ENCODE measurements at regions not wholly inside any gene's neighbourhood (a gene's known extent, or its start where the extent isn't known, plus 50 kb on each side); places are given as distances from the start of the nearest gene placed in this dataset.

- H3K79me2 ChIP-seq (ENCODE audit: insufficient read depth) = no peaks in the 10 kb centered on the region
- H3K27me3 ChIP-seq (ENCODE audit: insufficient read depth) = no peaks in the 10 kb centered on the region
- ChIA-PET CTCF (interaction anchor here (1.1 to 1.3 kb wide), 2 partner anchors 19 to 167 kb away, joined by 3 read pairs; no protein-coding TSS in a partner anchor), POLR2A (no interaction called here)
- DNase-seq = no peak
- no peaks in the 10 kb centered on the region for H4K20me1 ChIP-seq (ENCODE audit: insufficient read depth)
- H3F3A ChIP-seq (replicated peaks; ENCODE audit: insufficient read depth) = no peaks in the 10 kb centered on the region
- TF ChIP-seq RCOR1 (IDR thresholded peaks at IDR 0.05; ENCODE audit: low read length) = no peak
- TF ChIP-seq MXI1 (IDR thresholded peaks at IDR 0.05; ENCODE audit: low read depth, low read length) = no peak
- no peak for TF ChIP-seq GABPA (IDR thresholded peaks at IDR 0.05; ENCODE audit: low read depth)
- TF ChIP-seq USF1 (IDR thresholded peaks at IDR 0.05; ENCODE audit: borderline replicate concordance, low read depth) = no peak
- TF ChIP-seq EP300 (IDR thresholded peaks at IDR 0.05; ENCODE audit: borderline replicate concordance in 1 of 2, low read depth in 1 of 2, low read length in 1 of 2) = no peak
- TF ChIP-seq IRF3 (IDR thresholded peaks at IDR 0.05; ENCODE audit: low read depth, low read length) = no peak
- TF ChIP-seq FOXM1 (IDR thresholded peaks at IDR 0.05; ENCODE audit: low read depth) = no peak
- no peak for TF ChIP-seq REST (IDR thresholded peaks at IDR 0.05; ENCODE audit: low read depth, low read length)
- no peak for TF ChIP-seq TAF1 (IDR thresholded peaks at IDR 0.05; ENCODE audit: borderline replicate concordance, low read depth, low read length)
- no peak for TF ChIP-seq MEF2A (IDR thresholded peaks at IDR 0.05; ENCODE audit: borderline replicate concordance, low read depth)
- TF ChIP-seq GATA2 (CRISPR knock-in tag; IDR thresholded peaks at IDR 0.05) = no peak
- no peak for TF ChIP-seq CHD2 (IDR thresholded peaks at IDR 0.05; ENCODE audit: low read length, partially characterized antibody)
- TF ChIP-seq RFX5 (IDR thresholded peaks at IDR 0.05; ENCODE audit: low read length) = no peak
- no peak for TF ChIP-seq ELF1 (IDR thresholded peaks at IDR 0.05)
- TF ChIP-seq RAD21 (IDR thresholded peaks at IDR 0.05; ENCODE audit: low read length) = no peak
- TF ChIP-seq FOSL2 (IDR thresholded peaks at IDR 0.05; ENCODE audit: borderline replicate concordance, low read depth) = no peak
- TF ChIP-seq PBX3 (IDR thresholded peaks at IDR 0.05) = no peak
- TF ChIP-seq JUND (IDR thresholded peaks at IDR 0.05) = no peak
- no peak for TF ChIP-seq RXRA (IDR thresholded peaks at IDR 0.05; ENCODE audit: borderline replicate concordance, low read depth)
- no peak for TF ChIP-seq MAX (IDR thresholded peaks at IDR 0.05; ENCODE audit: low read depth)
- H3K9me3 ChIP-seq = no peaks in the 10 kb centered on the region
- H2AFZ ChIP-seq (ENCODE audit: low read depth) = no peak overlapping the region
- no peaks in the 10 kb centered on the region for H3K9me2 ChIP-seq
- H3K9ac ChIP-seq = no peak overlapping the region
- H3K4me1 ChIP-seq (ENCODE audit: control insufficient read depth in 1 of 2, insufficient read depth in 2 of 2, low read depth in 1 of 2, low read length in 1 of 2) = no peaks in the 10 kb centered on the region
- no peak overlapping the region for H3K4me3 ChIP-seq (ENCODE audit: low read depth in 2 of 2, low read length in 1 of 2)
- H3K27ac ChIP-seq (ENCODE audit: low read depth in 2 of 2, low read length in 1 of 2) = no peak overlapping the region
- H3K36me3 ChIP-seq (replicated peaks in 1 of 2; ENCODE audit: control insufficient read depth in 1 of 2, insufficient read depth in 2 of 2, low read length in 1 of 2) = no peaks in the 10 kb centered on the region
- no peak overlapping the region for H3K4me2 ChIP-seq
Observed at GRCh38 chr5:128885649-128886255, 79.5 kb upstream of the SLC27A6 start.
